Tibial nerve (tissue), 4 donors: ENCODE measurements at regions not wholly inside any gene's neighbourhood (a gene's known extent, or its start where the extent isn't known, plus 50 kb on each side); places are given as distances from the start of the nearest gene placed in this dataset.

Experiments
- CTCF ChIP-seq, 5 experiments: fragments of 200-600 bp in 3 of 5; fragments of 450-650 bp in 2 of 5; sonication (generic) in 3 of 5; IDR thresholded peaks; one replicate each; pipeline ENCODE4 v1.5.1; 2016 to 2019; ENCODE audit warnings: antibody characterized with exemption in 5 of 5, mild to moderate bottlenecking in 3 of 5, moderate library complexity in 2 of 5
- EP300 ChIP-seq, 2 donors: sonication (generic); formaldehyde crosslinking; IDR thresholded peaks; one replicate each; pipeline ENCODE4 v1.6.1; 2017; ENCODE audit warnings: antibody characterized with exemption in 2 of 2, mild to moderate bottlenecking in 1 of 2
- POLR2A ChIP-seq, 2 donors: fragments of 450-650 bp; IDR thresholded peaks; one replicate each; pipeline ENCODE4 v1.6.1; 2017; ENCODE audit warnings: antibody characterized with exemption in 2 of 2, mild to moderate bottlenecking in 2 of 2, moderate library complexity in 2 of 2

GRCh38 chr4:148944839-148945219, 502.6 kb upstream of the NR3C2 start:
- TF ChIP-seq CTCF (IDR thresholded peaks at IDR 0.05) (no peak), POLR2A (IDR thresholded peaks at IDR 0.05) (no peak), EP300 (IDR thresholded peaks at IDR 0.05) (no peak)
